H9 (cell line): ENCODE measurements at regions not wholly inside any gene's neighbourhood (a gene's known extent, or its start where the extent isn't known, plus 50 kb on each side); places are given as distances from the start of the nearest gene placed in this dataset.

ENCODE experiments used
- DNase-seq: peaks from one replicate; pipeline ENCODE4 v3.0.0-alpha.2; 2017
- H2AFZ ChIP-seq: one replicate; pipeline ENCODE4 v1.6.1; 2013; ENCODE audit warnings: mild to moderate bottlenecking, low read length, control low read depth, moderate library complexity
- H2AK5ac ChIP-seq: 2 replicates; pipeline ENCODE4 v1.6.1; 2013; ENCODE audit warnings: low read length, control low read depth, mixed read lengths; ENCODE audit not compliant: insufficient read length
- H2BK120ac ChIP-seq: one replicate; pipeline ENCODE4 v1.6.1; 2013; ENCODE audit warnings: low read depth, mild to moderate bottlenecking, low read length, control low read depth, inconsistent platforms; ENCODE audit not compliant: poor library complexity, severe bottlenecking
- H2BK12ac ChIP-seq: 2 replicates; pipeline ENCODE4 v1.6.1; 2013; ENCODE audit warnings: low read length, control low read depth, mixed read lengths, low read depth; ENCODE audit not compliant: insufficient read length
- H2BK15ac ChIP-seq: 2 replicates; pipeline ENCODE4 v1.6.1; 2013; ENCODE audit warnings: low read depth, low read length, control low read depth
- H2BK20ac ChIP-seq: one replicate; pipeline ENCODE4 v1.6.1; 2013; ENCODE audit warnings: low read depth, mild to moderate bottlenecking, low read length, control low read depth, inconsistent platforms; ENCODE audit not compliant: poor library complexity, severe bottlenecking
- H2BK5ac ChIP-seq: 2 replicates; pipeline ENCODE4 v1.6.1; 2013; ENCODE audit warnings: low read length, control low read depth, mixed read lengths; ENCODE audit not compliant: insufficient read length
- H3K14ac ChIP-seq: 2 replicates; pipeline ENCODE4 v1.6.1; 2013; ENCODE audit warnings: low read length, control low read depth; ENCODE audit not compliant: insufficient read depth
- H3K18ac ChIP-seq: 2 replicates; pipeline ENCODE4 v1.6.1; 2013; ENCODE audit warnings: low read depth, mild to moderate bottlenecking, mixed read lengths, low read length, control low read depth; ENCODE audit not compliant: insufficient read length
- H3K23ac ChIP-seq: 2 replicates; pipeline ENCODE4 v1.6.1; 2013; ENCODE audit warnings: low read length, control low read depth, mixed read lengths, low read depth; ENCODE audit not compliant: insufficient read length
- H3K23me2 ChIP-seq: 2 replicates; pipeline ENCODE4 v1.6.1; 2013; ENCODE audit warnings: low read depth, mild to moderate bottlenecking, mixed read lengths, low read length, control low read depth; ENCODE audit not compliant: insufficient read length, poor library complexity, severe bottlenecking
- H3K27ac ChIP-seq: 2 replicates; pipeline ENCODE4 v1.5.1; 2013; ENCODE audit warnings: low read length, control low read depth, mixed read lengths, low read depth; ENCODE audit not compliant: insufficient read length
- H3K27me3 ChIP-seq: 2 replicates; pipeline ENCODE4 v1.6.1; 2013; ENCODE audit warnings: low read length, control low read depth, inconsistent platforms; ENCODE audit not compliant: insufficient read depth
- H3K4ac ChIP-seq: 2 replicates; pipeline ENCODE4 v1.6.1; 2013; ENCODE audit warnings: low read depth, mild to moderate bottlenecking, control low read depth, inconsistent platforms, low read length, moderate library complexity
- H3K4me1 ChIP-seq: 2 replicates; pipeline ENCODE4 v1.6.1; 2013; ENCODE audit warnings: low read length, control low read depth, inconsistent platforms; ENCODE audit not compliant: insufficient read depth
- H3K4me2 ChIP-seq: 2 replicates; pipeline ENCODE4 v1.6.1; 2013; ENCODE audit warnings: low read length, control low read depth, mixed read lengths; ENCODE audit not compliant: insufficient read length, insufficient read depth
- H3K56ac ChIP-seq: 2 replicates; pipeline ENCODE4 v1.6.1; 2013; ENCODE audit warnings: low read depth, mild to moderate bottlenecking, mixed read lengths, low read length, control low read depth; ENCODE audit not compliant: insufficient read length
- H3K79me1 ChIP-seq: 2 replicates; pipeline ENCODE4 v1.6.1; 2013; ENCODE audit warnings: low read depth, mild to moderate bottlenecking, moderate library complexity, low read length, control low read depth, inconsistent platforms; ENCODE audit not compliant: insufficient read depth, poor library complexity, severe bottlenecking
- H3K79me2 ChIP-seq: 2 replicates; pipeline ENCODE4 v1.6.1; 2013; ENCODE audit warnings: low read length, control low read depth, inconsistent platforms; ENCODE audit not compliant: insufficient read depth
- H3K9ac ChIP-seq: 2 replicates; pipeline ENCODE4 v1.6.1; 2013; ENCODE audit warnings: low read length, control low read depth, mixed read lengths; ENCODE audit not compliant: insufficient read length; ENCODE audit errors: extremely low read depth
- H3K9me3 ChIP-seq: one replicate; pipeline ENCODE4 v1.6.1; 2013; ENCODE audit warnings: low read depth, low read length, inconsistent platforms; ENCODE audit not compliant: control insufficient read depth
- H3T11ph ChIP-seq: one replicate; pipeline ENCODE4 v1.6.1; 2013; ENCODE audit warnings: mild to moderate bottlenecking, low read length, control low read depth, inconsistent platforms
- H4K20me1 ChIP-seq: one replicate; pipeline ENCODE4 v1.6.1; 2013; ENCODE audit not compliant: control insufficient read depth, insufficient read length, insufficient read depth
- H4K5ac ChIP-seq: 2 replicates; pipeline ENCODE4 v1.6.1; 2013; ENCODE audit warnings: low read depth, mild to moderate bottlenecking, mixed read lengths, low read length, control low read depth; ENCODE audit not compliant: insufficient read length
- H4K8ac ChIP-seq: replicated peaks from 2 replicates; pipeline ENCODE4 v1.6.1; 2013; ENCODE audit warnings: low read length, control low read depth, mixed read lengths, low read depth; ENCODE audit not compliant: insufficient read length
- H4K91ac ChIP-seq: 2 replicates; pipeline ENCODE4 v1.6.1; 2013; ENCODE audit warnings: low read depth, mild to moderate bottlenecking, moderate library complexity, mixed read lengths, low read length, control low read depth; ENCODE audit not compliant: insufficient read length
- H3K27ac Mint-ChIP-seq, 3 experiments: 2 replicates in 2 of 3; 3 replicates in 1 of 3; pipeline ENCODE4 v1.8.0; 2020 to 2021; ENCODE audit warnings: mixed read lengths in 3 of 3, mild to moderate bottlenecking in 1 of 3, moderate library complexity in 1 of 3
- H3K27me3 Mint-ChIP-seq: 2 replicates; pipeline ENCODE4 v1.8.0; 2021; ENCODE audit warnings: low read depth, mild to moderate bottlenecking, moderate library complexity, mixed read lengths
- H3K36me3 Mint-ChIP-seq, 3 experiments: 2 replicates in 2 of 3; 3 replicates in 1 of 3; pipeline ENCODE4 v1.8.0; 2020 to 2021; ENCODE audit warnings: low read depth in 3 of 3, mixed read lengths in 3 of 3; ENCODE audit not compliant: insufficient read depth in 1 of 3
- H3K4me1 Mint-ChIP-seq, 2 experiments: 2 replicates each; pipeline ENCODE4 v1.8.0; 2020; ENCODE audit warnings: mixed read lengths in 2 of 2
- H3K4me3 Mint-ChIP-seq, 2 experiments: 2 replicates in 1 of 2; 3 replicates in 1 of 2; pipeline ENCODE4 v1.8.0; 2020 to 2021; ENCODE audit warnings: mild to moderate bottlenecking in 2 of 2, mixed read lengths in 2 of 2, moderate library complexity in 1 of 2
- H3K9me3 Mint-ChIP-seq, 2 experiments: 2 replicates in 1 of 2; 3 replicates in 1 of 2; pipeline ENCODE4 v1.8.0; 2020; ENCODE audit warnings: mild to moderate bottlenecking in 2 of 2, mixed read lengths in 2 of 2, moderate library complexity in 1 of 2
- WGBS: extraction: QIAGEN DNeasy Blood & Tissue Kit; methylation state at CpG from one replicate; pipeline ENCODE4 v1.1.7; 2013; ENCODE audit warnings: missing lambda C conversion rate, low lambda C conversion rate, mixed read lengths; ENCODE audit not compliant: insufficient read length; ENCODE audit errors: extremely low coverage; 5-methylcytosine and 5-hydroxymethylcytosine counted together
- TF ChIP-seq, protein P1 (sequence below): fragments of 200-600 bp; sonication (generic); conservative IDR thresholded peaks from 3 replicates; pipeline ENCODE4 v1.8.0; 2021; ENCODE audit warnings: antibody characterized with exemption, mild to moderate bottlenecking

DNA sequence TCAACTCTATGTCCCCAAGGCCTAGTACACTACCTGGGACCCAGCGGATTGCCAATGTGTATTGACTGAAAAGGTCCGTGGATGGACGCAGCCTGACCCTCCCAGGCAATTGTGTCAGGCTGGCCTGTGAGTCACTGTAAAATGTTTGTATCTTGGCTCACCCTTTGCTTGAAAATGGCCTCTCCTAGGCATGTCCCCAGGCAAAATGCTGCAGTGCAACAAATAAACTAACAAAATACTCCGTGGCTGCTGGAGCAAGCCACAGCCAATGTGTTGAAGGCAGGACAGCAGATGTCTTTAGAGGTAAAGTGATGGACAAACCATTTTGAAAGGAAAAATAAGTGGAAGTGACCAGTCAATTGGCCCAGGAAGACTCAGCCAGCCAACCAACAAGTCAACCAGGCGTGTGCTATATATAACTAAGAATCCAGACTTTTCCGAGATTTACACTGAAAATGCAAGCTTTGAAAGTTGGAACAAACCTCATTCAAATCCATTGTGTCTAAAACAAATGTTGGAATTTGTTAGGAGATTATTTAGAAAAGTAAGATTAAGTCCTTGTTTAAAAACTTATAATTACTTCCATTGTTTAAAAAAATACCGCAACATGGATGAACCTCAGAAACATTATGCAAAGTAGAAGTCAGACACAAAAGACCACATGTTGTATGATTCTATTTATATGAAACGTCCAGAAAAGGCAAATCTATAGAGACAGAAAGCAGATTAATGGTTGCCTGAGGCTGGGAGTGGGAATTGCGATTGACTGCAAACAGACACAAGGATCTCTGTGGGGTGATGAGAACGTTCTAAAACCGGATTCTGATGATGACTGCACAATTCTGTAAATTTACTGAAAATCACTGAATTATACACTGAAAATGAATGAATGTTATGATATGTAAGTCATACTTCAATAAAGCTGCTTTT lies 191.2 kb downstream of the TLE3 start:
- H2BK120ac ChIP-seq, result no peak overlapping the region
- H3K79me1 ChIP-seq, result no peaks in the 10 kb centered on the region
- H3K9me3 Mint-ChIP-seq, result no peaks in the 10 kb centered on the region
- WGBS, result no CpG with 5 or more reads among the region's 11 CpGs
- no peak overlapping the region for H4K5ac ChIP-seq
- H3K36me3 Mint-ChIP-seq, result no peaks in the 10 kb centered on the region
- H3K18ac ChIP-seq, result no peak overlapping the region
- no peak overlapping the region for H2BK20ac ChIP-seq
- H2AFZ ChIP-seq, result no peak overlapping the region
- H2BK12ac ChIP-seq, result no peak overlapping the region
- no peak overlapping the region for H2BK15ac ChIP-seq
- no peaks in the 10 kb centered on the region for H3K9me3 ChIP-seq
- H4K91ac ChIP-seq, result no peak overlapping the region
- no peak overlapping the region for H3K27ac ChIP-seq
- DNase-seq, result no peak
- no peak overlapping the region for H2BK5ac ChIP-seq
- no peak overlapping the region for H2AK5ac ChIP-seq
- no peaks in the 10 kb centered on the region for H3K79me2 ChIP-seq
- H3K4me1 ChIP-seq, result peaks cover 2% of the 10 kb centered on the region; the same call in 1 of the 2 replicates
- H3K56ac ChIP-seq, result no peak overlapping the region
- peaks cover 10% of the 10 kb centered on the region for H3K27me3 Mint-ChIP-seq
- H3K14ac ChIP-seq, result no peak overlapping the region
- peaks cover 29 to 36% of the 10 kb centered on the region in 2 experiments for H3K4me1 Mint-ChIP-seq
- H4K20me1 ChIP-seq, result no peaks in the 10 kb centered on the region
- H3K27ac Mint-ChIP-seq, result no peak overlapping the region
- H3K23me2 ChIP-seq, result no peaks in the 10 kb centered on the region
- no peak overlapping the region for H3K4me3 Mint-ChIP-seq
- no peak overlapping the region for H4K8ac ChIP-seq
- TF ChIP-seq, protein P1, sequence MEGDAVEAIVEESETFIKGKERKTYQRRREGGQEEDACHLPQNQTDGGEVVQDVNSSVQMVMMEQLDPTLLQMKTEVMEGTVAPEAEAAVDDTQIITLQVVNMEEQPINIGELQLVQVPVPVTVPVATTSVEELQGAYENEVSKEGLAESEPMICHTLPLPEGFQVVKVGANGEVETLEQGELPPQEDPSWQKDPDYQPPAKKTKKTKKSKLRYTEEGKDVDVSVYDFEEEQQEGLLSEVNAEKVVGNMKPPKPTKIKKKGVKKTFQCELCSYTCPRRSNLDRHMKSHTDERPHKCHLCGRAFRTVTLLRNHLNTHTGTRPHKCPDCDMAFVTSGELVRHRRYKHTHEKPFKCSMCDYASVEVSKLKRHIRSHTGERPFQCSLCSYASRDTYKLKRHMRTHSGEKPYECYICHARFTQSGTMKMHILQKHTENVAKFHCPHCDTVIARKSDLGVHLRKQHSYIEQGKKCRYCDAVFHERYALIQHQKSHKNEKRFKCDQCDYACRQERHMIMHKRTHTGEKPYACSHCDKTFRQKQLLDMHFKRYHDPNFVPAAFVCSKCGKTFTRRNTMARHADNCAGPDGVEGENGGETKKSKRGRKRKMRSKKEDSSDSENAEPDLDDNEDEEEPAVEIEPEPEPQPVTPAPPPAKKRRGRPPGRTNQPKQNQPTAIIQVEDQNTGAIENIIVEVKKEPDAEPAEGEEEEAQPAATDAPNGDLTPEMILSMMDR, result no peak
- H3K4me2 ChIP-seq, result no peak overlapping the region
- no peak overlapping the region for H3T11ph ChIP-seq
- no peak overlapping the region for H3K9ac ChIP-seq
- H3K23ac ChIP-seq, result no peak overlapping the region
- H3K4ac ChIP-seq, result no peak overlapping the region
- no peaks in the 10 kb centered on the region for H3K27me3 ChIP-seq
